H1 (cell line): ENCODE measurements at regions not wholly inside any gene's neighbourhood (a gene's known extent, or its start where the extent isn't known, plus 50 kb on each side); places are given as distances from the start of the nearest gene placed in this dataset.

Experiments
- ASH2L ChIP-seq: fragments of 200-600, 300-600 bp; sonication (generic); IDR thresholded peaks from one replicate; pipeline ENCODE4 v1.7.1; 2017; ENCODE audit warnings: low read length
- FOSL1 ChIP-seq: IDR thresholded peaks from 2 replicates; pipeline ENCODE4 v1.6.1; 2011; ENCODE audit warnings: mild to moderate bottlenecking, low read depth, low read length, moderate library complexity; ENCODE audit not compliant: insufficient read depth
- KDM1A ChIP-seq: fragments of 200-600, 300-600 bp; sonication (generic); IDR thresholded peaks from 2 replicates; pipeline ENCODE4 v1.7.1; 2016; ENCODE audit warnings: mild to moderate bottlenecking, low read length, borderline replicate concordance
- POU5F1 ChIP-seq: IDR thresholded peaks from 2 replicates; pipeline ENCODE4 v1.6.1; 2011; ENCODE audit warnings: low read depth, mild to moderate bottlenecking, low read length, moderate library complexity
- RNF2 ChIP-seq: fragments of 200-900, 300-1000 bp; sonication (generic); IDR thresholded peaks from 2 replicates; pipeline ENCODE4 v1.7.1; 2016; ENCODE audit warnings: borderline replicate concordance, low read depth, mild to moderate bottlenecking, antibody characterized with exemption, low read length; ENCODE audit not compliant: poor library complexity, severe bottlenecking; ENCODE audit errors: missing control alignments
- SIRT6 ChIP-seq: IDR thresholded peaks from one replicate; pipeline ENCODE4 v1.7.1; 2012; ENCODE audit warnings: low read length, inconsistent platforms
- TF ChIP-seq, protein P1 (sequence below): IDR thresholded peaks from 2 replicates; pipeline ENCODE4 v1.6.1; 2012; ENCODE audit warnings: low read length, inconsistent platforms

DNA sequence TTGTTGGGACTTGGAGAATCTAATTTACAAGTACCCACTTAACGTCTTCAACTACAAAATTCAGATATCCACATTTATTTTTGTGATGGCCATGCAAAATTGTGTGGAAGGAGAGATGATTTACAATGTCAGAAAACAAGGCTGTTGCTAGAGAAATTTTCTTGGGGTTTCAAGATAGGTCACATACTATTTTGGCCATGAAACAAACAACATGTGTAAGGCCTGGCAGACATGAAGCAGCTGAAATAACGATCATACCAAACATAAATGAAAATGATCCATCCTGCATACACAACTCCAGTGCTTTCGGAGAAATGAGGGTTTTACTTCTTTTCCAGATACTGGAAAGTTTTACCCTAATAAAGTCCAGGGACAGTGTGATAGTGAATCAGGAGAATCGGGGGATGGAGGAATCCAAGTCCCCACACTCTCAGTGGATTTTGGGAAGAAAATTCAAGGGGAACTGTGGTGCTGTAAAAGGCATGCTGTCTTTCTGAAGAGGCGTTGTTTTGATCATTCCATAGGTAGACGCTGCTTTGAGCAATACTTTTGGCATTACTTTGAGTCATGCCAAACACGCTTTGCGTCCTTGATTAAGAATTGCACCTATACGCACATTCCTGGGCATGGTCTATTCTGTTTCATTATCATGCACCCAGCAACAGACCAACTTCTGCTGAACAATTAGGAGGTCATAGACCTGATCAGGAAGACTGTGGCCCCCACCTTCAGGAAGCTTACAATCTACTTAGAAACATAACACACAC, 79.4 kb downstream of the POU3F3 start (continued):
- TF ChIP-seq SIRT6, result no peak
- no peak for TF ChIP-seq RNF2
- TF ChIP-seq, protein P1, sequence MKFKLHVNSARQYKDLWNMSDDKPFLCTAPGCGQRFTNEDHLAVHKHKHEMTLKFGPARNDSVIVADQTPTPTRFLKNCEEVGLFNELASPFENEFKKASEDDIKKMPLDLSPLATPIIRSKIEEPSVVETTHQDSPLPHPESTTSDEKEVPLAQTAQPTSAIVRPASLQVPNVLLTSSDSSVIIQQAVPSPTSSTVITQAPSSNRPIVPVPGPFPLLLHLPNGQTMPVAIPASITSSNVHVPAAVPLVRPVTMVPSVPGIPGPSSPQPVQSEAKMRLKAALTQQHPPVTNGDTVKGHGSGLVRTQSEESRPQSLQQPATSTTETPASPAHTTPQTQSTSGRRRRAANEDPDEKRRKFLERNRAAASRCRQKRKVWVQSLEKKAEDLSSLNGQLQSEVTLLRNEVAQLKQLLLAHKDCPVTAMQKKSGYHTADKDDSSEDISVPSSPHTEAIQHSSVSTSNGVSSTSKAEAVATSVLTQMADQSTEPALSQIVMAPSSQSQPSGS, result no peak
- TF ChIP-seq FOSL1, result no peak
- TF ChIP-seq KDM1A, result no peak
- no peak for TF ChIP-seq ASH2L
- no peak for TF ChIP-seq POU5F1
